ENCODE measurements at regions not wholly inside any gene's neighbourhood (a gene's known extent, or its start where the extent isn't known, plus 50 kb on each side); places are given as distances from the start of the nearest gene placed in this dataset.

GRCh38 chr4:22596409-22596808, 80.5 kb upstream of the ADGRA3 start:
- 11% methylated on average over 2 of the region's 2 CpGs for WGBS (ENCODE audit: missing lambda C conversion rate)
- POLR2A ChIA-PET: no interaction called here
- no peak for DNase-seq (ENCODE audit: low read depth in 1 of 2, low spot score in 1 of 2)

GRCh38 chr4:22597471-22597870, 81.6 kb upstream of the ADGRA3 start:
- ChIA-PET POLR2A (no interaction called here), CTCF (no interaction called here)
- Histone ChIP-seq H3K9me3 (no peaks in the 10 kb centered on the region), H3K4me2 (no peak overlapping the region), H3K27ac (no peak overlapping the region), H3K4me3 (no peak overlapping the region), H3K4me1 (no peaks in the 10 kb centered on the region)
- TF ChIP-seq RARB (CRISPR knock-in tag; IDR thresholded peaks at IDR 0.05): no peak
- no peak for TF ChIP-seq FOSL2 (IDR thresholded peaks at IDR 0.05)
- TF ChIP-seq FOSL2 (CRISPR knock-in tag; IDR thresholded peaks at IDR 0.05): no peak
- TF ChIP-seq CBX8 (IDR thresholded peaks at IDR 0.05): no peak
- no peak for TF ChIP-seq ZC3H11A (IDR thresholded peaks at IDR 0.05)
- TF ChIP-seq EP300 (IDR thresholded peaks at IDR 0.05): no peak
- no peak for TF ChIP-seq MAZ (IDR thresholded peaks at IDR 0.05; ENCODE audit: borderline replicate concordance, low read depth, low read length)
- TF ChIP-seq BHLHE40 (IDR thresholded peaks at IDR 0.05; ENCODE audit: low read depth, low read length): no peak
- TF ChIP-seq TFCP2L1 (CRISPR knock-in tag; IDR thresholded peaks at IDR 0.05): no peak
- no peak for TF ChIP-seq CBX2 (IDR thresholded peaks at IDR 0.05; ENCODE audit: borderline replicate concordance, low read depth)
- TF ChIP-seq REST (IDR thresholded peaks at IDR 0.05): no peak
- TF ChIP-seq PBX3 (IDR thresholded peaks at IDR 0.05): no peak
- TF ChIP-seq BCL3 (IDR thresholded peaks at IDR 0.05): no peak
- no peak for FAIRE-seq
- no peak for DNase-seq (ENCODE audit: low read depth in 1 of 2, low spot score in 1 of 2)
- ATAC-seq: no peak
- 45% methylated on average over 5 of the region's 5 CpGs for WGBS (ENCODE audit: missing lambda C conversion rate)

More at GRCh38 chr4:22596409-22596808, 80.5 kb upstream of the ADGRA3 start:
- Histone ChIP-seq H3K4me3 (no peak overlapping the region), H3K9me3 (no peaks in the 10 kb centered on the region), H3K4me2 (no peak overlapping the region), H3K4me1 (no peaks in the 10 kb centered on the region), H3K27ac (no peak overlapping the region)
- CTCF ChIA-PET: no interaction called here
- no peak for TF ChIP-seq MAX (IDR thresholded peaks at IDR 0.05)
- TF ChIP-seq GATA3 (IDR thresholded peaks at IDR 0.05; ENCODE audit: borderline replicate concordance): no peak
- TF ChIP-seq FOSB (CRISPR knock-in tag; IDR thresholded peaks at IDR 0.05): no peak
- no peak for TF ChIP-seq E2F6 (IDR thresholded peaks at IDR 0.05; ENCODE audit: borderline replicate concordance, low read depth)
- TF ChIP-seq TP53 (CRISPR knock-in tag; IDR thresholded peaks at IDR 0.05): no peak
- no peak for TF ChIP-seq RNF2 (IDR thresholded peaks at IDR 0.05; ENCODE audit: borderline replicate concordance, low read depth)
- no peak for TF ChIP-seq SREBF2 (IDR thresholded peaks at IDR 0.05)
- TF ChIP-seq REST (IDR thresholded peaks at IDR 0.05): no peak
- TF ChIP-seq ZFP36 (IDR thresholded peaks at IDR 0.05; ENCODE audit: borderline replicate concordance, partially characterized antibody): no peak
- TF ChIP-seq HES2 (IDR thresholded peaks at IDR 0.05): no peak
- no peak for TF ChIP-seq ZSCAN20 (CRISPR knock-in tag; IDR thresholded peaks at IDR 0.05)
- TF ChIP-seq SMC3 (IDR thresholded peaks at IDR 0.05): no peak
- no peak for TF ChIP-seq MAFK (IDR thresholded peaks at IDR 0.05; ENCODE audit: partially characterized antibody)
- ATAC-seq (no peak), FAIRE-seq (no peak)
